Tibial nerve (tissue), 4 donors: ENCODE measurements at regions not wholly inside any gene's neighbourhood (a gene's known extent, or its start where the extent isn't known, plus 50 kb on each side); places are given as distances from the start of the nearest gene placed in this dataset.

Experiments used
- DNase-seq, 2 donors: peaks; one replicate each; pipeline ENCODE4 v3.0.0-alpha.2; 2019; ENCODE audit warnings: low spot score in 2 of 2
- H3K27ac ChIP-seq, 4 donors: fragments of 200-600 bp; sonication (generic) in 3 of 4; one replicate each; pipeline ENCODE4 v1.5.1; 2017 to 2019; ENCODE audit warnings: mild to moderate bottlenecking in 1 of 4
- H3K27me3 ChIP-seq, 2 donors: fragments of 200-600 bp; sonication (generic) in 1 of 2; one replicate each; pipeline versions ENCODE4 v1.5.1 to v1.6.0; 2017 to 2019
- H3K36me3 ChIP-seq, 3 donors: fragments of 200-600 bp; sonication (generic); one replicate each; pipeline ENCODE4 v1.5.1; 2018 to 2019
- H3K4me1 ChIP-seq, 4 donors: fragments of 200-600 bp; sonication (generic) in 3 of 4; one replicate each; pipeline ENCODE4 v1.5.1; 2017 to 2019
- H3K4me3 ChIP-seq, 4 donors: fragments of 200-600 bp; sonication (generic) in 3 of 4; one replicate each; pipeline ENCODE4 v1.5.1; 2017 to 2019; ENCODE audit warnings: mild to moderate bottlenecking in 1 of 4, moderate library complexity in 1 of 4
- H3K9me3 ChIP-seq, 4 donors: fragments of 200-600 bp; sonication (generic) in 3 of 4; one replicate each; pipeline ENCODE4 v1.5.1; 2017 to 2019
- EP300 ChIP-seq, 2 donors: sonication (generic); formaldehyde crosslinking; IDR thresholded peaks; one replicate each; pipeline ENCODE4 v1.6.1; 2017; ENCODE audit warnings: antibody characterized with exemption in 2 of 2, mild to moderate bottlenecking in 1 of 2
- POLR2A ChIP-seq, 2 donors: fragments of 450-650 bp; IDR thresholded peaks; one replicate each; pipeline ENCODE4 v1.6.1; 2017; ENCODE audit warnings: antibody characterized with exemption in 2 of 2, mild to moderate bottlenecking in 2 of 2, moderate library complexity in 2 of 2
- WGBS, 2 donors: methylation state at CpG; one replicate each; pipeline ENCODE4 v1.1.5; 2018; 5-methylcytosine and 5-hydroxymethylcytosine counted together
- TF ChIP-seq, protein P1 (sequence below), 5 experiments: fragments of 200-600 bp in 3 of 5; fragments of 450-650 bp in 2 of 5; sonication (generic) in 3 of 5; IDR thresholded peaks; one replicate each; pipeline ENCODE4 v1.5.1; 2016 to 2019; ENCODE audit warnings: antibody characterized with exemption in 5 of 5, mild to moderate bottlenecking in 3 of 5, moderate library complexity in 2 of 5

- Histone ChIP-seq H3K4me1 (no peaks in the 10 kb centered on the region), H3K9me3 (peaks cover 0 to 24% (median 0%) of the 10 kb centered on the region in 4 donors), H3K4me3 (no peak overlapping the region), H3K27me3 (no peaks in the 10 kb centered on the region), H3K36me3 (no peaks in the 10 kb centered on the region), H3K27ac (no peak overlapping the region)
- TF ChIP-seq, protein P1, sequence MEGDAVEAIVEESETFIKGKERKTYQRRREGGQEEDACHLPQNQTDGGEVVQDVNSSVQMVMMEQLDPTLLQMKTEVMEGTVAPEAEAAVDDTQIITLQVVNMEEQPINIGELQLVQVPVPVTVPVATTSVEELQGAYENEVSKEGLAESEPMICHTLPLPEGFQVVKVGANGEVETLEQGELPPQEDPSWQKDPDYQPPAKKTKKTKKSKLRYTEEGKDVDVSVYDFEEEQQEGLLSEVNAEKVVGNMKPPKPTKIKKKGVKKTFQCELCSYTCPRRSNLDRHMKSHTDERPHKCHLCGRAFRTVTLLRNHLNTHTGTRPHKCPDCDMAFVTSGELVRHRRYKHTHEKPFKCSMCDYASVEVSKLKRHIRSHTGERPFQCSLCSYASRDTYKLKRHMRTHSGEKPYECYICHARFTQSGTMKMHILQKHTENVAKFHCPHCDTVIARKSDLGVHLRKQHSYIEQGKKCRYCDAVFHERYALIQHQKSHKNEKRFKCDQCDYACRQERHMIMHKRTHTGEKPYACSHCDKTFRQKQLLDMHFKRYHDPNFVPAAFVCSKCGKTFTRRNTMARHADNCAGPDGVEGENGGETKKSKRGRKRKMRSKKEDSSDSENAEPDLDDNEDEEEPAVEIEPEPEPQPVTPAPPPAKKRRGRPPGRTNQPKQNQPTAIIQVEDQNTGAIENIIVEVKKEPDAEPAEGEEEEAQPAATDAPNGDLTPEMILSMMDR (IDR thresholded peaks at IDR 0.05): no peak
- TF ChIP-seq EP300 (IDR thresholded peaks at IDR 0.05) (no peak), POLR2A (IDR thresholded peaks at IDR 0.05) (no peak)
- no peak for DNase-seq
- 93 to 94% methylated on average over 39 to 52 of the region's 52 CpGs for WGBS, 2 donors
These were observed 53.9 kb upstream of the SALL3 start for GRCh38 chr18:78925557-78926242.

DNA sequence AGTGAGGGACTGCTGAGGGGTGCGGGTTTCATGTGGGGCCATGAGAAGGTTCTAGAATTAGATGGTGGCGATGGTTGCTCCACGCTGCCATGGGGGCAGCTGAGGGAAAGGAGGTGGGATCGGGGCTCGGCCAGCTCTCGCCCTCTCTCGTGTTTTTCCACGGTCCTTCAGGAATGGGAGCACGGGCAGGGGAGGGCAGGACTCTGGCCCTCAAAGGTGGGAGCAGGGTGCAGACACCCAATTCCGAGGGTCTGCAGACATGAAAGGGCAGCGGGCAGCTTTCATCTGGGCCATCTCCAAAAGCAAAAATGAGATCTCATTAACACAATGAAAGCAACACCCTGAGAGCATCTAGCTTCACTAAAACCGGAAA, 53.4 kb upstream of the SALL3 start:
- TF ChIP-seq POLR2A (IDR thresholded peaks at IDR 0.05): no peak
- TF ChIP-seq EP300 (IDR thresholded peaks at IDR 0.05): no peak
- TF ChIP-seq, protein P1 (IDR thresholded peaks at IDR 0.05): no peak
- no peaks in the 10 kb centered on the region for H3K4me1 ChIP-seq
- WGBS, 2 donors: 89 to 91% methylated on average over 12 of the region's 12 CpGs
- H3K9me3 ChIP-seq: peaks cover 0 to 24% (median 0%) of the 10 kb centered on the region in 4 donors
- H3K4me3 ChIP-seq: no peak overlapping the region
- no peak overlapping the region for H3K27ac ChIP-seq
- no peak for DNase-seq
- no peaks in the 10 kb centered on the region for H3K27me3 ChIP-seq
- H3K36me3 ChIP-seq: no peaks in the 10 kb centered on the region

GRCh38 chr18:78927156-78927555, 52.5 kb upstream of the SALL3 start:
- no peak overlapping the region for H3K27ac ChIP-seq
- peaks cover 0 to 24% (median 0%) of the 10 kb centered on the region in 4 donors for H3K9me3 ChIP-seq
- 70 to 94% methylated on average over 4 to 10 of the region's 10 CpGs for WGBS, 2 donors
- DNase-seq: no peak
- H3K27me3 ChIP-seq: no peaks in the 10 kb centered on the region
- TF ChIP-seq EP300 (IDR thresholded peaks at IDR 0.05): no peak
- TF ChIP-seq POLR2A (IDR thresholded peaks at IDR 0.05): no peak
- TF ChIP-seq, protein P1 (IDR thresholded peaks at IDR 0.05): no peak
- H3K36me3 ChIP-seq: no peaks in the 10 kb centered on the region
- H3K4me1 ChIP-seq: no peaks in the 10 kb centered on the region
- no peak overlapping the region for H3K4me3 ChIP-seq

- TF ChIP-seq, protein P1 (IDR thresholded peaks at IDR 0.05): no peak
- TF ChIP-seq POLR2A (IDR thresholded peaks at IDR 0.05) (no peak), EP300 (IDR thresholded peaks at IDR 0.05) (no peak)
- H3K27me3 ChIP-seq: no peaks in the 10 kb centered on the region
- 89 to 91% methylated on average over 11 of the region's 11 CpGs for WGBS, 2 donors
- peaks cover 0 to 24% (median 0%) of the 10 kb centered on the region in 4 donors for H3K9me3 ChIP-seq
- H3K4me1 ChIP-seq: no peaks in the 10 kb centered on the region
- DNase-seq: no peak
- no peak overlapping the region for H3K4me3 ChIP-seq
- H3K36me3 ChIP-seq: no peaks in the 10 kb centered on the region
- no peak overlapping the region for H3K27ac ChIP-seq
These were observed 52.0 kb upstream of the SALL3 start for GRCh38 chr18:78927616-78928015.

DNA sequence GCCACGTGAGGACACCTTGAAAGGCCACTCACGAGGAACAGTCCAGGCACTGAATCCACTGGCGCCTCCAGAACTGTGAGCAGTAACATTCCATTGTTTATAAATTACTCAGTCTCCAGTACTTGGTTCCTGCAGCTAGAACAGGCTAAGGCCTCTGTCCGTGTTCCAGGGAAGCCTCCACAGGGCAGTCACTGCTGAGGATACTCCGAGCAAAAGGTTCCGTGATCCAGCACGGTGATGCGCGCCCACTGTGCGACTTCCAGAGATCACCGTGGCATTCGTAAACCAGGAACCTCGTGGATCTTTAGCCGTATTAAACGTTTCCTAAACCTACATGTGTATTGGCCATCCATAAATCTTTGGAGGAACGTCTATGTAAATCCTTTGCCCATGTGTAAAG, 51.5 kb upstream of the SALL3 start:
- no peak for DNase-seq
- Histone ChIP-seq H3K27ac (no peak overlapping the region), H3K4me3 (no peak overlapping the region), H3K36me3 (no peaks in the 10 kb centered on the region), H3K4me1 (no peaks in the 10 kb centered on the region), H3K9me3 (peaks cover 0 to 24% (median 0%) of the 10 kb centered on the region in 4 donors), H3K27me3 (no peaks in the 10 kb centered on the region)
- TF ChIP-seq EP300 (IDR thresholded peaks at IDR 0.05): no peak
- TF ChIP-seq, protein P1 (IDR thresholded peaks at IDR 0.05): no peak
- TF ChIP-seq POLR2A (IDR thresholded peaks at IDR 0.05): no peak
- 89 to 90% methylated on average over 16 of the region's 16 CpGs for WGBS, 2 donors
